Mesendoderm (in vitro differentiated cells): ENCODE measurements at regions not wholly inside any gene's neighbourhood (a gene's known extent, or its start where the extent isn't known, plus 50 kb on each side); places are given as distances from the start of the nearest gene placed in this dataset.

Experiments
- DNase-seq: peaks from one replicate; pipeline ENCODE4 v3.0.0; 2013
- H2AK5ac ChIP-seq: 2 replicates; pipeline ENCODE4 v1.6.1; 2013; ENCODE audit warnings: low read length, inconsistent platforms
- H2BK120ac ChIP-seq: 2 replicates; pipeline ENCODE4 v1.6.1; 2013; ENCODE audit warnings: low read depth, mild to moderate bottlenecking, low read length, moderate library complexity, mixed read lengths
- H2BK15ac ChIP-seq: replicated peaks from 2 replicates; pipeline ENCODE4 v1.6.1; 2013; ENCODE audit warnings: low read depth, mild to moderate bottlenecking, moderate library complexity
- H2BK5ac ChIP-seq: 2 replicates; pipeline ENCODE4 v1.6.1; 2013; ENCODE audit warnings: low read length, inconsistent platforms
- H3K18ac ChIP-seq: 2 replicates; pipeline ENCODE4 v1.6.1; 2013; ENCODE audit warnings: mild to moderate bottlenecking, low read length, mixed read lengths
- H3K23ac ChIP-seq: one replicate; pipeline ENCODE4 v1.6.1; 2013; ENCODE audit warnings: low read length
- H3K27ac ChIP-seq: 2 replicates; pipeline ENCODE4 v1.5.1; 2013; ENCODE audit warnings: low read depth, mild to moderate bottlenecking, inconsistent platforms, low read length, moderate library complexity
- H3K27me3 ChIP-seq: 2 replicates; pipeline ENCODE4 v1.6.1; 2013; ENCODE audit warnings: low read length, control low read depth, mild to moderate bottlenecking, inconsistent platforms; ENCODE audit not compliant: insufficient read depth, poor library complexity
- H3K36me3 ChIP-seq: 2 replicates; pipeline ENCODE4 v1.6.1; 2013; ENCODE audit warnings: low read length, inconsistent platforms; ENCODE audit not compliant: control insufficient read depth, insufficient read depth
- H3K4ac ChIP-seq: one replicate; pipeline ENCODE4 v1.6.1; 2013; ENCODE audit warnings: low read depth, mild to moderate bottlenecking, low read length, moderate library complexity
- H3K4me1 ChIP-seq: 2 replicates; pipeline ENCODE4 v1.6.1; 2013; ENCODE audit warnings: low read depth, low read length, inconsistent platforms; ENCODE audit not compliant: control insufficient read depth
- H3K4me2 ChIP-seq: 2 replicates; pipeline ENCODE4 v1.6.1; 2013; ENCODE audit warnings: low read length
- H3K4me3 ChIP-seq: 2 replicates; pipeline ENCODE4 v1.5.1; 2013; ENCODE audit warnings: mild to moderate bottlenecking, low read length
- H3K56ac ChIP-seq: one replicate; pipeline ENCODE4 v1.6.1; 2013; ENCODE audit warnings: low read length
- H3K79me1 ChIP-seq: 2 replicates; pipeline ENCODE4 v1.6.1; 2013; ENCODE audit warnings: low read length, inconsistent platforms
- H3K79me2 ChIP-seq: 2 replicates; pipeline ENCODE4 v1.6.1; 2013; ENCODE audit warnings: mild to moderate bottlenecking, low read length; ENCODE audit not compliant: control insufficient read depth, insufficient read depth
- H3K9ac ChIP-seq: 2 replicates; pipeline ENCODE4 v1.6.1; 2013; ENCODE audit warnings: low read length, inconsistent platforms
- H4K5ac ChIP-seq: one replicate; pipeline ENCODE4 v1.6.1; 2013; ENCODE audit warnings: low read length
- H4K8ac ChIP-seq: one replicate; pipeline ENCODE4 v1.6.1; 2013; ENCODE audit warnings: low read depth, mild to moderate bottlenecking, control low read depth, low read length, moderate library complexity
- WGBS: extraction: QIAGEN DNeasy Blood & Tissue Kit; methylation state at CpG from one replicate; pipeline ENCODE4 v1.1.7; 2013; ENCODE audit warnings: low lambda C conversion rate, missing lambda C conversion rate; ENCODE audit not compliant: insufficient coverage; ENCODE audit errors: extremely low coverage; 5-methylcytosine and 5-hydroxymethylcytosine counted together

GRCh38 chr3:139095803-139096466 lies 51.2 kb upstream of the PRR23C start:
- Histone ChIP-seq H3K79me1 (no peaks in the 10 kb centered on the region), H4K8ac (no peak overlapping the region)
- no CpG with 5 or more reads among the region's 4 CpGs for whole genome bisulfite sequencing

DNA sequence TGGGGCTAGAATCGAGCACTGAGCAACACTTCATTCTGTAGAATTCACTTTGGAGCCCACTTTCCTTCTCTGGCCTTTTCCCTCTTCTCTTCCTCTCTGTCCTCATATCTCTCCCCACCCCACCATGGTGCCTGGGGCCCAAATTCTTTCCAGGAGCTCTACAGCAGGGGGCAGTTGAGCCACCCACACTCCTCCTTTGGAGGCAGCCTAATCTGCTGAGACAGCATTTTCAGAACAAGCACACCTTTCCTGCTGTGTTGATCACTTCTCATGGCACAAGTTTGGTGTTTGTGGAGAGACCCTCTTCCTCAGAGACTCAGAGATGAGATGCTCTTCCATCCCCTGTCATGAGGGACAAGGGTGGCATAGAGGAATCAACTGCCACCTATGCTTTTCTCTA lies 52.0 kb upstream of the PRR23C start:
- no peak overlapping the region for H3K4me3 ChIP-seq
- no peak overlapping the region for H2BK15ac ChIP-seq
- no peaks in the 10 kb centered on the region for H3K79me2 ChIP-seq
- no peak overlapping the region for H3K4me2 ChIP-seq
- H4K5ac ChIP-seq, result no peak overlapping the region
- no peak for DNase-seq
- no peak overlapping the region for H2BK120ac ChIP-seq
- no peak overlapping the region for H3K18ac ChIP-seq
- WGBS, result no CpG with 5 or more reads among the region's 1 CpG
- H3K36me3 ChIP-seq, result no peaks in the 10 kb centered on the region
- H3K9ac ChIP-seq, result no peak overlapping the region
- no peaks in the 10 kb centered on the region for H3K79me1 ChIP-seq
- no peak overlapping the region for H3K56ac ChIP-seq
- no peak overlapping the region for H2BK5ac ChIP-seq
- no peak overlapping the region for H4K8ac ChIP-seq
- H3K23ac ChIP-seq, result no peak overlapping the region
- H2AK5ac ChIP-seq, result no peak overlapping the region
- no peaks in the 10 kb centered on the region for H3K4me1 ChIP-seq
- no peak overlapping the region for H3K27ac ChIP-seq
- no peak overlapping the region for H3K4ac ChIP-seq
- no peaks in the 10 kb centered on the region for H3K27me3 ChIP-seq

More at GRCh38 chr3:139095803-139096466, 51.2 kb upstream of the PRR23C start:
- H3K23ac ChIP-seq, result no peak overlapping the region
- H3K56ac ChIP-seq, result no peak overlapping the region
- H3K27ac ChIP-seq, result no peak overlapping the region
- no peak overlapping the region for H3K9ac ChIP-seq
- H3K27me3 ChIP-seq, result no peaks in the 10 kb centered on the region
- H3K18ac ChIP-seq, result no peak overlapping the region
- no peaks in the 10 kb centered on the region for H3K36me3 ChIP-seq
- no peaks in the 10 kb centered on the region for H3K79me2 ChIP-seq
- H2BK5ac ChIP-seq, result no peak overlapping the region
- H3K4me2 ChIP-seq, result no peak overlapping the region
- H2BK120ac ChIP-seq, result no peak overlapping the region
- H3K4me1 ChIP-seq, result no peaks in the 10 kb centered on the region
- H2BK15ac ChIP-seq, result no peak overlapping the region
- DNase-seq, result no peak
- no peak overlapping the region for H3K4me3 ChIP-seq
- no peak overlapping the region for H3K4ac ChIP-seq
- no peak overlapping the region for H4K5ac ChIP-seq
- no peak overlapping the region for H2AK5ac ChIP-seq

DNA sequence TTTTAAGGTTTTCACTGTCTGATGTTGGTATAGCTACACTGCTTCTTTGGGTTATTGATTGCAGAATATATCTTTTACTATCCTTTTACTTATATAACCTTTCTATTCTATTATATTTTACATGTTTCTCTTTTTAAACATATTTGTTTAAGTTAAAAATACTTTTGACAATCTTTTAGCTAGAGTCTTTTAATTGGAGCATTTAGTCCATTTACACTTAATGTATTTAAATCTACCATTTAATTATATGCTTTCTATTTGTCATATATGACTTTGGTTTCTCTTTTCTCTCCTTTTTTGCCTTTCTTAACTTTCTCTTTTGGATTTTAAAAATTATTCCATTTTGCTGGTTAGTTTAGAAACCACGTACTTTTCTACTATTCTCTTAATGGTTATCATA lies 53.7 kb upstream of the PRR23C start:
- Histone ChIP-seq H3K56ac (no peak overlapping the region), H3K36me3 (no peaks in the 10 kb centered on the region), H3K79me2 (no peaks in the 10 kb centered on the region), H3K4ac (no peak overlapping the region), H3K27ac (no peak overlapping the region), H3K27me3 (no peaks in the 10 kb centered on the region), H3K9ac (no peak overlapping the region), H3K4me2 (no peak overlapping the region), H2BK120ac (no peak overlapping the region), H3K18ac (no peak overlapping the region), H4K8ac (no peak overlapping the region), H2BK15ac (no peak overlapping the region), H2BK5ac (no peak overlapping the region), H3K79me1 (no peaks in the 10 kb centered on the region), H2AK5ac (no peak overlapping the region), H3K4me1 (no peaks in the 10 kb centered on the region), H3K4me3 (no peak overlapping the region), H3K23ac (no peak overlapping the region), H4K5ac (no peak overlapping the region)
- DNase-seq, result no peak
- no CpG with 5 or more reads among the region's 1 CpG for WGBS

DNA sequence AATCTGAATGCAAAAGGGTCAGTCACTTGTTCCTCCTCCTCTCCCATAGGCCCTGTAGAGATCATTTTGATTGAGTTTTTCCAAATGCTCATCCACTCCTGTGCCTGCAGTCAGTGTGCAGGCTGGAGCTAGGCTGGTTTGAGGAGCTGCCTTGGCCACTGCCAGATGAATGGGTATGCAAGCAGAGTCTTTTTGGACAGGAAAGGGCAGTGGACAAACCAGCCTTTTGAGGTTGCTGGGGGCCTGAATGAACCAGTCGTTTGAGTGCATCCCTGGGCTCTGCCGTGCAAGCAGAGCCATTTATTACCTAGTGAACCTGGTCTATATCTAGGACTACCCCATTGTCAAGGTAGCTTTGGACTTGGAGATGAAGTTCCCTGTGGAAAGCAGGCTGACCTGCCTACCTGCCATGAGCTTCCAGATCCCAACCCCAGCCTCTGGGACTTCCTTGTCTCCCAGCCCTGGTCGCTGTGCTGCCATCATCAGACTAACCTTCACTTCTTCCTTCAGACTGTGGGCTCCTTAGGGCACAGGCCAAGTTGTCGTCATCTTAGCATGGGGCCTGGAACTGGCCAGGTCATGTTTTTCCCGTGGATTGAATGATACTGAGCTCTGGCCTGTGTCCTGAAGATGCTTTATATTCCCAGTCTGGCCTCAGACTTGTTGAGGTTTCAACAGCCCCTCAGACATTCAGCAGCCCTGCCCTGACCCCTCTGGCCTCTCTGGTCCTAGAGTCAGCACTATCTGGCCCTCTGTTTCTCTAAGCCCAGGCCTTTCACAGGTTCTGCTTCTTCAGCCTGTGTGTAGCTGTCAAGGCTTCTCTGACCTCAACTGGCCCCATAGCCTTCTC lies 55.5 kb upstream of the PRR23C start:
- Histone ChIP-seq H2BK15ac (no peak overlapping the region), H3K79me2 (no peaks in the 10 kb centered on the region), H3K9ac (no peak overlapping the region), H3K27me3 (no peaks in the 10 kb centered on the region), H3K4me1 (no peaks in the 10 kb centered on the region), H3K4me3 (no peak overlapping the region), H4K8ac (no peak overlapping the region), H3K36me3 (no peaks in the 10 kb centered on the region), H4K5ac (no peak overlapping the region), H3K4ac (no peak overlapping the region), H3K4me2 (no peak overlapping the region), H3K27ac (no peak overlapping the region), H2BK5ac (no peak overlapping the region), H2BK120ac (no peak overlapping the region), H3K79me1 (no peaks in the 10 kb centered on the region), H3K56ac (no peak overlapping the region), H3K18ac (no peak overlapping the region), H3K23ac (no peak overlapping the region), H2AK5ac (no peak overlapping the region)
- no CpG with 5 or more reads among the region's 5 CpGs for WGBS
- no peak for DNase-seq

GRCh38 chr3:139100821-139101220 lies 56.1 kb upstream of the PRR23C start:
- H3K9ac ChIP-seq, result no peak overlapping the region
- no peak overlapping the region for H4K5ac ChIP-seq
- no peak overlapping the region for H2BK5ac ChIP-seq
- no peak overlapping the region for H4K8ac ChIP-seq
- no peak overlapping the region for H3K4me3 ChIP-seq
- no peaks in the 10 kb centered on the region for H3K79me1 ChIP-seq
- WGBS, result no CpG with 5 or more reads among the region's 1 CpG
- no peaks in the 10 kb centered on the region for H3K27me3 ChIP-seq
- no peaks in the 10 kb centered on the region for H3K4me1 ChIP-seq
- DNase-seq, result no peak
- H2BK15ac ChIP-seq, result no peak overlapping the region
- no peaks in the 10 kb centered on the region for H3K79me2 ChIP-seq
- no peaks in the 10 kb centered on the region for H3K36me3 ChIP-seq
- no peak overlapping the region for H3K23ac ChIP-seq
- no peak overlapping the region for H3K4me2 ChIP-seq
- no peak overlapping the region for H3K18ac ChIP-seq
- no peak overlapping the region for H3K27ac ChIP-seq
- no peak overlapping the region for H2AK5ac ChIP-seq
- H2BK120ac ChIP-seq, result no peak overlapping the region
- H3K56ac ChIP-seq, result no peak overlapping the region
- no peak overlapping the region for H3K4ac ChIP-seq
